ENCODE measurements at regions not wholly inside any gene's neighbourhood (a gene's known extent, or its start where the extent isn't known, plus 50 kb on each side); places are given as distances from the start of the nearest gene placed in this dataset.
"Not testable (repeated sequence)": the region's sequence is repeated elsewhere in the genome, so short reads cannot be mapped to it uniquely, and the experiment has no call there.

- not testable (repeated sequence) for TF ChIP-seq CTCF, POLR2A (IDR thresholded peaks at IDR 0.05)
Measured at GRCh38 chr17:53748159-53748820, 74.4 kb upstream of the KIF2B start.
